ENCODE measurements at regions not wholly inside any gene's neighbourhood (a gene's known extent, or its start where the extent isn't known, plus 50 kb on each side); places are given as distances from the start of the nearest gene placed in this dataset.
"Not testable (repeated sequence)": the region's sequence is repeated elsewhere in the genome, so short reads cannot be mapped to it uniquely, and the experiment has no call there.

DNA sequence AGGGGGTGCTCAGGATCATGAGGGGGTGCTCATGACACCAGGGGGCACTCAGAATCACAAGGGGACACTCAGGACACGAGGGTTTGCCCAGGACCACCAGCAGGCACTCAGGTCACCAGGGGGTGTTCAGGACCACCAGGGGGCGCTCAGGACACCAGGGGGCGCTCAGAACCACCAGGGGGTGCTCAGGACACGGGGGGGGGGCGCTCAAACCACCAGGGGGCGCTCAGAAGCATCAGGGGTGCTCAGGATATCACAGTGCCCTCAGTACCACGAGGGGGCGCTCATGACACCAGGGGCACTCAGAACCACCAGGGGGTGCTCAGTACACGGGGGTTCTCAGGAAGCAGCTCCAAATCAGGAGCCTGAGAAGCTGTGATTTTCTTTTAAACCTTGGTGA lies 221.8 kb upstream of the TP53TG3 start:
- H3K4me1 ChIP-seq (ENCODE audit: insufficient read depth); H3K36me3 ChIP-seq (replicated peaks; ENCODE audit: insufficient read depth, low read depth); H2AFZ ChIP-seq; H3K9me2 ChIP-seq (replicated peaks; ENCODE audit: insufficient read depth); H3K79me2 ChIP-seq; H3K9me3 ChIP-seq (ENCODE audit: low read depth); DNase-seq (ENCODE audit: low spot score); H3K4me3 ChIP-seq; H4K20me1 ChIP-seq (ENCODE audit: insufficient read depth, poor library complexity, severe bottlenecking); H3K4me2 ChIP-seq; H3K27me3 ChIP-seq; H3K27ac ChIP-seq: not testable (repeated sequence)
- WGBS (ENCODE audit: low lambda C conversion rate, missing lambda C conversion rate) = 27% methylated on average over 5 of the region's 9 CpGs

DNA sequence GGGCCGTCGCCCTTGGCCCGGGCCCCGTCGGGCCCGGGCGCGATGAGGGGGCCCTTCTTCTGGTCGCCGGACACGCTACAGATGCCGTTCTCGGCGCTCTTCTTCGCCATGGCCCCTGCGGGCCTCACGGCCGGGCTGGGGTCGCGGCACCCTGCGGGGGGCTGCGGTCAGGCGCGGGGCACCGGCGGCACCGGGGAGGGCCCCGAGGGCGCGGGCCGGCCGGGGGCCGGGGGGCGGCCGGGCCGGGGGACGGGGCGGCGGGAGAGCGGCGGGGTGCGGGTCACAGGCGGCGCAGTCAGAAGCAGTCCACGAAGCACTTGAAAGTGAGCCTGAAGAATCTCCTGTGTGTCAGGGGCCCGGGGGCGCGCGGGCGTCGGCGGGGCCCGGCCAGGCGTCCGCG lies 209.4 kb upstream of the TP53TG3 start:
- not testable (repeated sequence) for H3K4me2 ChIP-seq; H3K27me3 ChIP-seq; H3K36me3 ChIP-seq (replicated peaks; ENCODE audit: insufficient read depth, low read depth); H3K4me3 ChIP-seq; H3K4me1 ChIP-seq (ENCODE audit: insufficient read depth); H3K9me3 ChIP-seq (ENCODE audit: low read depth); DNase-seq (ENCODE audit: low spot score); H3K27ac ChIP-seq; H2AFZ ChIP-seq; H3K79me2 ChIP-seq; H3K9me2 ChIP-seq (replicated peaks; ENCODE audit: insufficient read depth); H4K20me1 ChIP-seq (ENCODE audit: insufficient read depth, poor library complexity, severe bottlenecking)
- WGBS (ENCODE audit: low lambda C conversion rate, missing lambda C conversion rate) = no CpG with 5 or more reads among the region's 56 CpGs

DNA sequence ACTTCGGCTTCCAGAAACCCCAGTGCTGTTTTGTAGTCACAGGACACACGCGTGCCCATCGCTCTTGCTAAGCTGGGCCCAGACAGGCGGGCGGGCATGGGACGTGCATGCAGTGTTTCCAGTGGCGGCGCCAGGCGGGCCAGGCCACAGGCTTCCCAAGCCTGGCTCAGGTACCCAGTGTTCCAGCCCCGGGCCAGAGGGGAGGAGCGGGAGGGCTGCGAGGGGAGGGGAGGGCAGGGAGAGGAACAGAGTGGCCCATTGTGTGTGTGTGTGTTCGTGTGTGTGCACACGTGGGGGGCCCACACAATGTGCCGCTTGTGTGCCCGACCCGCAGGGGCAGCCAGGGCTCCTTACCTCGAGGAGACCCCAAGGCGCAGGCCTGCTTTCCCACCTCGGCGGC lies 208.6 kb upstream of the TP53TG3 start:
- not testable (repeated sequence) for DNase-seq (ENCODE audit: low spot score); H3K4me3 ChIP-seq
- no CpG with 5 or more reads among the region's 22 CpGs for WGBS (ENCODE audit: low lambda C conversion rate, missing lambda C conversion rate)

DNA sequence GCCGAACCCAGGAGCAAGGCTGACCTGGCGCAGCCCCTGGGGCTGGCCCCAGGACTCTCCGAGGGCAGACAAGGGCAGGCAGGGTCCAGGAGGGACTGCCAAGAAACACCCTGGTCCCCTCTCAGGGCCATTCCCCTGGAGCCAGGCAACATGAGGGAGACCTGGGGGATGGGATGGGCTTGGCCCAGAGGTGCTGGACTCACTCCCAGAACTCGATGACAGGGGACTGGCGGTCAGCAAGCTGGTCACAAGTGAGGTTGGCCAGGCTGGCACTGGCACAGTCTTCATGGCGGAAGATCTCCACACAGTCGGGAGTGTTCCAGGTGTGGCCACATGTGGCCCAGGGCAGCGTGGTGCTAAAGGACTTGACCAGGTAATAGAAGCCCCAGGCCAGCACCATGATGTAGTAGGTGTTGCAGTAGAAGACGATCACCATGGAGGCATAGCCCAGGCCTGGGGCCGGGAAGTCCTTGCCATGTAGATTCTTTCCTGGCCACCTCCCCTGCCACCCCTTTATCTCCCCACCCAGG lies 206.4 kb upstream of the TP53TG3 start:
- H3K27ac ChIP-seq; H3K36me3 ChIP-seq (replicated peaks; ENCODE audit: insufficient read depth, low read depth); H3K4me1 ChIP-seq (ENCODE audit: insufficient read depth); H3K79me2 ChIP-seq; H3K4me3 ChIP-seq; H3K9me3 ChIP-seq (ENCODE audit: low read depth); H3K27me3 ChIP-seq; H4K20me1 ChIP-seq (ENCODE audit: insufficient read depth, poor library complexity, severe bottlenecking); DNase-seq (ENCODE audit: low spot score); H2AFZ ChIP-seq; H3K9me2 ChIP-seq (replicated peaks; ENCODE audit: insufficient read depth); H3K4me2 ChIP-seq: not testable (repeated sequence)
- 86% methylated on average over 5 of the region's 10 CpGs for WGBS (ENCODE audit: low lambda C conversion rate, missing lambda C conversion rate)

More for the DNA sequence above, 208.6 kb upstream of the TP53TG3 start:
- not testable (repeated sequence) for H3K9me3 ChIP-seq (ENCODE audit: low read depth); H3K36me3 ChIP-seq (replicated peaks; ENCODE audit: insufficient read depth, low read depth); H3K27me3 ChIP-seq; H3K79me2 ChIP-seq; H3K27ac ChIP-seq; H3K4me2 ChIP-seq; H3K4me1 ChIP-seq (ENCODE audit: insufficient read depth); H3K9me2 ChIP-seq (replicated peaks; ENCODE audit: insufficient read depth); H2AFZ ChIP-seq; H4K20me1 ChIP-seq (ENCODE audit: insufficient read depth, poor library complexity, severe bottlenecking)

DNA sequence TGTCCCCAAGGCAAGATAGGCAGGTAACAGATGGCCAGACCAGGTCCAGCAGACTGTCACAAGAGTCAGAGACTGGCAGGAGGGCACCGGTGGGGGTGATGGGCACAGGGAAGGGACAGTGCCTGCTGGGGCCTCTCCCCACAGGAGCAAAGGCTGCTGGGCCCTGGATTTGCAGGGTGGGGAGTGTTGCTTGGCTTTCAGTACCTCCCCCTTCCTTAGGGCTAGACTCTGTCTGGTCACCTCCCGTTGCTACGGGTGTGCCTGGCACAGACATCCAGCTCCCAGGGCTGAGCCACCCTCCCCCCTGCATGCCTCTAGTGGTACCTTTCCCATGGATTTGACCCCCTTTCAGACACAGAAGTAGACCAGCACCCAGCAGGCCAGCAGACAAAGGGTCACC lies 205.7 kb upstream of the TP53TG3 start:
- H3K79me2 ChIP-seq; H3K36me3 ChIP-seq (replicated peaks; ENCODE audit: insufficient read depth, low read depth); H3K4me1 ChIP-seq (ENCODE audit: insufficient read depth); H3K9me3 ChIP-seq (ENCODE audit: low read depth); H3K27ac ChIP-seq; H3K4me2 ChIP-seq; H3K27me3 ChIP-seq; DNase-seq (ENCODE audit: low spot score); H3K4me3 ChIP-seq; H2AFZ ChIP-seq; H3K9me2 ChIP-seq (replicated peaks; ENCODE audit: insufficient read depth); H4K20me1 ChIP-seq (ENCODE audit: insufficient read depth, poor library complexity, severe bottlenecking): not testable (repeated sequence)
- WGBS (ENCODE audit: low lambda C conversion rate, missing lambda C conversion rate) = 93% methylated on average over 2 of the region's 3 CpGs

DNA sequence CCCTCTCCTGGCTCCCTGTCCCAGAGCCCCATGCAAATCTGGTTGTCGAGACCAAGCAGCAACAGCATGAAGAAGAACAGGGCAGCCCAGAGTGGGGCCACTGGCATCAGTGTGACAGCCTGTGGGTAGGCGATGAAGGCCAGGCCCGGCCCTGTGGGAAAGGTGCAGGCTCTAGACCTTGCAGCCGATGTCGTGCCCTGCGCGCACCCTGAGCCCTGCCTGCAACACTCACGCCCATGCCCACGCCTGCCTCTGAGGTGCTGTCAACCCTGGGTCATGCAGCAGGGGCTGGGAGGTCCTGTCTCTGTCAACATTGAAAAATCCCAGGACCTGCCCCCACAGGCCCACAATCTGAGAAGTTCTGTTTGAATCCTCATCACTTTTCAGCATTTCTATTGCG lies 204.0 kb upstream of the TP53TG3 start:
- H4K20me1 ChIP-seq (ENCODE audit: insufficient read depth, poor library complexity, severe bottlenecking); H3K4me1 ChIP-seq (ENCODE audit: insufficient read depth); DNase-seq (ENCODE audit: low spot score); H3K27ac ChIP-seq; H3K27me3 ChIP-seq; H3K4me3 ChIP-seq; H3K36me3 ChIP-seq (replicated peaks; ENCODE audit: insufficient read depth, low read depth); H3K4me2 ChIP-seq; H3K9me3 ChIP-seq (ENCODE audit: low read depth); H2AFZ ChIP-seq; H3K79me2 ChIP-seq; H3K9me2 ChIP-seq (replicated peaks; ENCODE audit: insufficient read depth): not testable (repeated sequence)
- WGBS (ENCODE audit: low lambda C conversion rate, missing lambda C conversion rate) = 92% methylated on average over 8 of the region's 10 CpGs

DNA sequence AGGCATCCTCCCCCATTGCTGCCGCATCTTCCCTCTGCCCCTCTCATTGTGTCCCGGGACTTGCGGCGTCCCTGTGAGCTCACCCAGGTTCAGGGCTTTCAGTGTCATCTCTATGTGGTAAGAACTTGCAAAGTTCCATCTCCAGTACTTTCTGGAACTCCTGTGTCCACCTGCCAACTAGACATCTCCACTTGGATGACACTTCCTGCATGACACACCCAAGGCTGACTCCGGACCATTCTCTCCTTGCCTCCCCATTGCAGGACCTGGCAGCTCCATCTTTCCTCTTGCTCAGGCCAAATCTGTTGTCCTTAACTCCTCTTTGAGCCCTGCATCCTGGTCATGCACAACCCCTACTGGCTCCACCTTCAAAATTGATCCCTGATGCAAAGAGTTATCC lies 200.8 kb upstream of the TP53TG3 start:
- not testable (repeated sequence) for H3K9me3 ChIP-seq (ENCODE audit: low read depth); H3K4me3 ChIP-seq; H3K36me3 ChIP-seq (replicated peaks; ENCODE audit: insufficient read depth, low read depth); H4K20me1 ChIP-seq (ENCODE audit: insufficient read depth, poor library complexity, severe bottlenecking); H3K79me2 ChIP-seq; H3K4me1 ChIP-seq (ENCODE audit: insufficient read depth); H3K27ac ChIP-seq; H3K27me3 ChIP-seq; H3K4me2 ChIP-seq; H2AFZ ChIP-seq; DNase-seq (ENCODE audit: low spot score); H3K9me2 ChIP-seq (replicated peaks; ENCODE audit: insufficient read depth)
- no CpG with 5 or more reads among the region's 5 CpGs for WGBS (ENCODE audit: low lambda C conversion rate, missing lambda C conversion rate)

DNA sequence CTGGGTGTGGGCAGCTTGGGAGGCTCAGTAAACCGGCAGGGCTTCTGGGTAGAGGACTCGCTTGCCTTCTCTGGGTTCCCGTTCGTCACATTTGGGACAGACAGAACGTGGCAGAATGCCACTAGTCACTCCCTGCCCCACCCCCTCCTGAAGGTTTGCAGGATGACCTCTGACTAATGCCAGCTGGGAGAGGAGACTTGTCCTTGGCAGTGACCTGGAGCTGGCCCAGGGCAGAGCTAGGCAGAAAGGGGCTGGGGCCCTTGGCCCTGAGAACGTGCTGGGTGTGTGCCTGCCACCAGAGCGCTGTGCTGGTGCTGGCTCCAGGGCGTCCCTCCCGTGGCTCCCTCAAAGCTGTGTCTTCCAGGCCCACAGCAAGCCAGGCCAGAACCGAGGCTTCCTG lies 197.8 kb upstream of the TP53TG3 start:
- not testable (repeated sequence) for H3K4me3 ChIP-seq; H3K79me2 ChIP-seq; H3K27ac ChIP-seq; H3K9me2 ChIP-seq (replicated peaks; ENCODE audit: insufficient read depth); H3K9me3 ChIP-seq (ENCODE audit: low read depth); H2AFZ ChIP-seq; H3K4me1 ChIP-seq (ENCODE audit: insufficient read depth); H3K4me2 ChIP-seq; H3K27me3 ChIP-seq; H4K20me1 ChIP-seq (ENCODE audit: insufficient read depth, poor library complexity, severe bottlenecking); DNase-seq (ENCODE audit: low spot score); H3K36me3 ChIP-seq (replicated peaks; ENCODE audit: insufficient read depth, low read depth)
- WGBS (ENCODE audit: low lambda C conversion rate, missing lambda C conversion rate) = no CpG with 5 or more reads among the region's 10 CpGs

DNA sequence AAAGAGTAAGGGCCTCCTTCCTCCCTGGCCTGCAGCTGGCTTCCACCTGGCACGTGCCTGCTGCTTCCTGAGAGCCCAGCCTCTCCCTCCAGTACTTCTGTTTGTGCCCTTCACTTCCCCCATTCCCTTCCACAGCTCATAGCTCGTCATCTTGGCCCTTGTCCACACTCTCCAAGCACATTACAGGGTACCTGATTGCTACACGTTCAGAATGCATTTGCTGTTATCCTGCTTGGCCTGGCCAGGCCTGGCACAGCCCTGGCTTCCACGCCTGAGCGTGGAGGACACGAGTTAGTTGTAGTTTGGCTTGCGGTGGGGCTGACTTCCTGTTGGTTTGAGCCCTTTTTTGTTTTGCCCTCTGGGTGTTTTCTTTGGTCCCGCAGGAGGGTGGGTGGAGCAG lies 197.2 kb upstream of the TP53TG3 start:
- not testable (repeated sequence) for H3K9me2 ChIP-seq (replicated peaks; ENCODE audit: insufficient read depth); H3K4me2 ChIP-seq; H3K9me3 ChIP-seq (ENCODE audit: low read depth); H4K20me1 ChIP-seq (ENCODE audit: insufficient read depth, poor library complexity, severe bottlenecking); H3K27me3 ChIP-seq; H3K27ac ChIP-seq; H3K79me2 ChIP-seq; H3K4me1 ChIP-seq (ENCODE audit: insufficient read depth); H3K4me3 ChIP-seq; H3K36me3 ChIP-seq (replicated peaks; ENCODE audit: insufficient read depth, low read depth); H2AFZ ChIP-seq; DNase-seq (ENCODE audit: low spot score)
- WGBS (ENCODE audit: low lambda C conversion rate, missing lambda C conversion rate) = no CpG with 5 or more reads among the region's 8 CpGs
